ENCODE measurements at regions not wholly inside any gene's neighbourhood (a gene's known extent, or its start where the extent isn't known, plus 50 kb on each side); places are given as distances from the start of the nearest gene placed in this dataset.

GRCh38 chr11:81190546-81190945 lies 1543.1 kb downstream of the FAM181B start:
- no peak overlapping the region for H2AK5ac ChIP-seq (ENCODE audit: low read depth, low read length)
- no peak overlapping the region for H3K23ac ChIP-seq (ENCODE audit: low read depth, low read length)
- no peaks in the 10 kb centered on the region for H3K4me1 ChIP-seq (ENCODE audit: control insufficient read depth, insufficient read depth, low read length)
- no peak overlapping the region for H2BK120ac ChIP-seq (ENCODE audit: low read depth, low read length)
- dilution Hi-C loops (cut with HindIII; ENCODE audit: low sequenced_read_pairs, unreplicated experiment), result no loop called here
- no peaks in the 10 kb centered on the region for H3K9me1 ChIP-seq (ENCODE audit: insufficient read depth, low read length)
- no peak overlapping the region for H3K4ac ChIP-seq (ENCODE audit: low read depth, low read length)
- no peak overlapping the region for H3K4me2 ChIP-seq (ENCODE audit: low read depth, low read length)
- ChIA-PET POLR2A (ENCODE audit: unreplicated experiment) (no interaction called here), CTCF (interaction anchor here (0.5 kb wide), 1 partner anchor 1282 kb away, joined by 3 read pairs; no protein-coding TSS in a partner anchor)
- H3K9me3 ChIP-seq (ENCODE audit: control insufficient read depth, insufficient read depth, low read length), result peaks cover 6% of the 10 kb centered on the region
- no peak overlapping the region for H3K27ac ChIP-seq (ENCODE audit: insufficient read depth, low read length)
- no peaks in the 10 kb centered on the region for H3K36me3 ChIP-seq (ENCODE audit: control insufficient read depth, insufficient read depth, low read length)
- no TSS peak for BruUV-seq (replicated peaks)
- DNase-seq, result no peak
- H3K27me3 ChIP-seq (ENCODE audit: control insufficient read depth, insufficient read depth, low read length), result no peaks in the 10 kb centered on the region
- ATAC-seq (ENCODE audit: low read depth), result no peak
- H4K5ac ChIP-seq (ENCODE audit: low read depth, low read length), result no peak overlapping the region
- no peak overlapping the region for H2BK20ac ChIP-seq (ENCODE audit: low read depth, low read length)
- no peak overlapping the region for H2AFZ ChIP-seq (replicated peaks; ENCODE audit: low read length, poor library complexity)
- H4K20me1 ChIP-seq (ENCODE audit: insufficient read depth, low read length), result no peaks in the 10 kb centered on the region
- H4K91ac ChIP-seq (ENCODE audit: insufficient read depth, low read depth, low read length), result no peak overlapping the region
- H3K9ac ChIP-seq (ENCODE audit: low read depth, low read length), result no peak overlapping the region
- intact Hi-C loops (cut with micrococcal nuclease), result no loop called here
- H3K4me3 ChIP-seq (ENCODE audit: insufficient read depth, low read depth, low read length), result no peak overlapping the region
- no peak overlapping the region for H3K18ac ChIP-seq (ENCODE audit: low read depth, low read length)
- H2BK15ac ChIP-seq (ENCODE audit: low read depth, low read length), result no peak overlapping the region
- no peak overlapping the region for H2BK5ac ChIP-seq (ENCODE audit: low read depth, low read length, poor library complexity, severe bottlenecking)
- no peak overlapping the region for H4K8ac ChIP-seq (ENCODE audit: low read depth in 2 of 2, low read length in 2 of 2)
- no peaks in the 10 kb centered on the region for H3K79me1 ChIP-seq (ENCODE audit: low read depth in 1 of 2, low read length in 2 of 2)
- in situ Hi-C loops (cut with MboI; ENCODE audit: low sequenced_read_pairs), result no loop called here
- H2AK9ac ChIP-seq (replicated peaks; ENCODE audit: low read depth, low read length, poor library complexity), result no peak overlapping the region
- H3K14ac ChIP-seq (replicated peaks; ENCODE audit: low read depth, low read length), result no peak overlapping the region
- H3K56ac ChIP-seq (ENCODE audit: extremely low read depth, insufficient read depth, low read length), result no peak overlapping the region
- no peak for TF ChIP-seq MXI1 (IDR thresholded peaks at IDR 0.05; ENCODE audit: borderline replicate concordance, low read depth, low read length)
- no peak for TF ChIP-seq NFE2L2 (IDR thresholded peaks at IDR 0.05; ENCODE audit: low read depth, low read length)
- TF ChIP-seq, protein P1, sequence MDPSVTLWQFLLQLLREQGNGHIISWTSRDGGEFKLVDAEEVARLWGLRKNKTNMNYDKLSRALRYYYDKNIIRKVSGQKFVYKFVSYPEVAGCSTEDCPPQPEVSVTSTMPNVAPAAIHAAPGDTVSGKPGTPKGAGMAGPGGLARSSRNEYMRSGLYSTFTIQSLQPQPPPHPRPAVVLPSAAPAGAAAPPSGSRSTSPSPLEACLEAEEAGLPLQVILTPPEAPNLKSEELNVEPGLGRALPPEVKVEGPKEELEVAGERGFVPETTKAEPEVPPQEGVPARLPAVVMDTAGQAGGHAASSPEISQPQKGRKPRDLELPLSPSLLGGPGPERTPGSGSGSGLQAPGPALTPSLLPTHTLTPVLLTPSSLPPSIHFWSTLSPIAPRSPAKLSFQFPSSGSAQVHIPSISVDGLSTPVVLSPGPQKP (IDR thresholded peaks at IDR 0.05; ENCODE audit: borderline replicate concordance, low read depth, low read length), result no peak
- no peak for TF ChIP-seq CHD1 (IDR thresholded peaks at IDR 0.05; ENCODE audit: low read depth, low read length)
- no peak for TF ChIP-seq MAFK (IDR thresholded peaks at IDR 0.05; ENCODE audit: low read depth, low read length)
- TF ChIP-seq USF2 (IDR thresholded peaks at IDR 0.05; ENCODE audit: low read depth, low read length), result no peak
- no peak for TF ChIP-seq RAD21 (IDR thresholded peaks at IDR 0.05; ENCODE audit: low read length)
- TF ChIP-seq BHLHE40 (IDR thresholded peaks at IDR 0.05; ENCODE audit: low read depth, low read length), result no peak
- no peak for TF ChIP-seq SMC3 (IDR thresholded peaks at IDR 0.05; ENCODE audit: low read depth, low read length)
- no peak for TF ChIP-seq RFX5 (IDR thresholded peaks at IDR 0.05; ENCODE audit: low read depth, low read length)
- no peak for TF ChIP-seq CEBPB (IDR thresholded peaks at IDR 0.05; ENCODE audit: low read depth, low read length)
- TF ChIP-seq RCOR1 (IDR thresholded peaks at IDR 0.05; ENCODE audit: insufficient replicate concordance, low read length), result no peak
- TF ChIP-seq FOS (IDR thresholded peaks at IDR 0.05; ENCODE audit: low read depth, low read length), result no peak
- TF ChIP-seq MAZ (IDR thresholded peaks at IDR 0.05; ENCODE audit: borderline replicate concordance, low read depth, low read length), result no peak
- TF ChIP-seq, protein P2, sequence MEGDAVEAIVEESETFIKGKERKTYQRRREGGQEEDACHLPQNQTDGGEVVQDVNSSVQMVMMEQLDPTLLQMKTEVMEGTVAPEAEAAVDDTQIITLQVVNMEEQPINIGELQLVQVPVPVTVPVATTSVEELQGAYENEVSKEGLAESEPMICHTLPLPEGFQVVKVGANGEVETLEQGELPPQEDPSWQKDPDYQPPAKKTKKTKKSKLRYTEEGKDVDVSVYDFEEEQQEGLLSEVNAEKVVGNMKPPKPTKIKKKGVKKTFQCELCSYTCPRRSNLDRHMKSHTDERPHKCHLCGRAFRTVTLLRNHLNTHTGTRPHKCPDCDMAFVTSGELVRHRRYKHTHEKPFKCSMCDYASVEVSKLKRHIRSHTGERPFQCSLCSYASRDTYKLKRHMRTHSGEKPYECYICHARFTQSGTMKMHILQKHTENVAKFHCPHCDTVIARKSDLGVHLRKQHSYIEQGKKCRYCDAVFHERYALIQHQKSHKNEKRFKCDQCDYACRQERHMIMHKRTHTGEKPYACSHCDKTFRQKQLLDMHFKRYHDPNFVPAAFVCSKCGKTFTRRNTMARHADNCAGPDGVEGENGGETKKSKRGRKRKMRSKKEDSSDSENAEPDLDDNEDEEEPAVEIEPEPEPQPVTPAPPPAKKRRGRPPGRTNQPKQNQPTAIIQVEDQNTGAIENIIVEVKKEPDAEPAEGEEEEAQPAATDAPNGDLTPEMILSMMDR (conservative IDR thresholded peaks at IDR 0.05; ENCODE audit: low read depth, low read length), result no peak
- TF ChIP-seq POLR2A (IDR thresholded peaks at IDR 0.05; ENCODE audit: low read depth, low read length), result no peak
